IPS DF 6.9 (cell line): ENCODE measurements at regions not wholly inside any gene's neighbourhood (a gene's known extent, or its start where the extent isn't known, plus 50 kb on each side); places are given as distances from the start of the nearest gene placed in this dataset.

Experiments used
- DNase-seq: peaks from one replicate; pipeline ENCODE4 v3.0.0-alpha.2; 2013; ENCODE audit warnings: low read depth, low spot score
- H3K27ac ChIP-seq: one replicate; pipeline ENCODE4 v1.5.1; 2013; ENCODE audit warnings: low read length, control low read depth
- H3K27me3 ChIP-seq: 2 replicates; pipeline ENCODE4 v1.6.1; 2013; ENCODE audit warnings: mild to moderate bottlenecking, low read length; ENCODE audit not compliant: control insufficient read depth, insufficient read depth
- H3K36me3 ChIP-seq: 2 replicates; pipeline ENCODE4 v1.6.1; 2013; ENCODE audit warnings: low read length; ENCODE audit not compliant: control insufficient read depth, insufficient read depth
- H3K4me1 ChIP-seq: 2 replicates; pipeline ENCODE4 v1.6.1; 2013; ENCODE audit warnings: low read length; ENCODE audit not compliant: control insufficient read depth, insufficient read depth
- H3K4me3 ChIP-seq: 2 replicates; pipeline ENCODE4 v1.5.1; 2013; ENCODE audit warnings: mild to moderate bottlenecking, low read length
- H3K9me3 ChIP-seq: 2 replicates; pipeline ENCODE4 v1.6.1; 2013; ENCODE audit warnings: low read length, inconsistent platforms; ENCODE audit not compliant: control insufficient read depth, insufficient read depth
- WGBS: extraction: QIAGEN DNeasy Blood & Tissue Kit; methylation state at CpG from one replicate; pipeline ENCODE4 v1.1.7; 2013; ENCODE audit warnings: mixed read lengths, missing lambda C conversion rate; ENCODE audit not compliant: insufficient read length, insufficient coverage; 5-methylcytosine and 5-hydroxymethylcytosine counted together

- no peak overlapping the region for H3K27ac ChIP-seq
- no peak overlapping the region for H3K4me3 ChIP-seq
- H3K4me1 ChIP-seq, result peaks cover 4% of the 10 kb centered on the region; the same call in 1 of the 2 replicates
- H3K9me3 ChIP-seq, result no peaks in the 10 kb centered on the region
- H3K36me3 ChIP-seq, result no peaks in the 10 kb centered on the region
- WGBS, result no CpG with 5 or more reads among the region's 2 CpGs
- no peak for DNase-seq
- H3K27me3 ChIP-seq, result no peaks in the 10 kb centered on the region
These were observed 60.5 kb downstream of the NR2F2 start for GRCh38 chr15:96390986-96391385.

- Histone ChIP-seq H3K27ac (no peak overlapping the region), H3K9me3 (no peaks in the 10 kb centered on the region), H3K4me3 (no peak overlapping the region), H3K27me3 (no peaks in the 10 kb centered on the region), H3K4me1 (peaks cover 4% of the 10 kb centered on the region; the same call in 1 of the 2 replicates), H3K36me3 (no peaks in the 10 kb centered on the region)
- WGBS, result no CpG with 5 or more reads among the region's 10 CpGs
- no peak for DNase-seq
These were observed 62.1 kb downstream of the NR2F2 start for GRCh38 chr15:96392380-96393208.

GRCh38 chr15:96393209-96393513 is 62.7 kb downstream of the NR2F2 start:
- Histone ChIP-seq H3K27ac (no peak overlapping the region), H3K4me3 (no peak overlapping the region), H3K9me3 (no peaks in the 10 kb centered on the region), H3K36me3 (no peaks in the 10 kb centered on the region), H3K4me1 (peaks cover 4% of the 10 kb centered on the region; the same call in 1 of the 2 replicates), H3K27me3 (no peaks in the 10 kb centered on the region)
- no peak for DNase-seq
- no CpG with 5 or more reads among the region's 2 CpGs for WGBS

- no peaks in the 10 kb centered on the region for H3K36me3 ChIP-seq
- no CpG with 5 or more reads among the region's 3 CpGs for WGBS
- H3K9me3 ChIP-seq, result no peaks in the 10 kb centered on the region
- peaks cover 4% of the 10 kb centered on the region; the same call in 1 of the 2 replicates for H3K4me1 ChIP-seq
- H3K27ac ChIP-seq, result no peak overlapping the region
- peaks cover 2% of the 10 kb centered on the region for H3K27me3 ChIP-seq
- no peak overlapping the region for H3K4me3 ChIP-seq
- DNase-seq, result no peak
These were observed 65.2 kb downstream of the NR2F2 start for GRCh38 chr15:96395687-96396086.

GRCh38 chr15:96398776-96399175 is 68.3 kb downstream of the NR2F2 start:
- no peaks in the 10 kb centered on the region for H3K4me1 ChIP-seq
- DNase-seq, result no peak
- WGBS, result no CpG with 5 or more reads among the region's 1 CpG
- no peak overlapping the region for H3K27ac ChIP-seq
- no peaks in the 10 kb centered on the region for H3K9me3 ChIP-seq
- peaks cover 5% of the 10 kb centered on the region for H3K27me3 ChIP-seq
- no peaks in the 10 kb centered on the region for H3K36me3 ChIP-seq
- no peak overlapping the region for H3K4me3 ChIP-seq

GRCh38 chr15:96402403-96402802 is 71.9 kb downstream of the NR2F2 start:
- Histone ChIP-seq H3K4me1 (no peaks in the 10 kb centered on the region), H3K9me3 (no peaks in the 10 kb centered on the region), H3K4me3 (no peak overlapping the region), H3K27me3 (peaks cover 25% of the 10 kb centered on the region), H3K27ac (no peak overlapping the region), H3K36me3 (no peaks in the 10 kb centered on the region)
- WGBS, result no CpG with 5 or more reads among the region's 3 CpGs
- DNase-seq, result no peak

GRCh38 chr15:96403071-96403470 is 72.6 kb downstream of the NR2F2 start:
- Histone ChIP-seq H3K27me3 (peaks cover 31% of the 10 kb centered on the region), H3K36me3 (no peaks in the 10 kb centered on the region), H3K9me3 (no peaks in the 10 kb centered on the region), H3K27ac (no peak overlapping the region), H3K4me3 (no peak overlapping the region), H3K4me1 (no peaks in the 10 kb centered on the region)
- no peak for DNase-seq
- WGBS, result no CpG with 5 or more reads among the region's 1 CpG

- Histone ChIP-seq H3K4me3 (no peak overlapping the region), H3K4me1 (no peaks in the 10 kb centered on the region), H3K27me3 (peaks cover 39% of the 10 kb centered on the region), H3K27ac (no peak overlapping the region), H3K9me3 (no peaks in the 10 kb centered on the region), H3K36me3 (no peaks in the 10 kb centered on the region)
- DNase-seq, result no peak
- no CpG with 5 or more reads among the region's 1 CpG for WGBS
These were observed 73.4 kb downstream of the NR2F2 start for GRCh38 chr15:96403932-96404331.

GRCh38 chr15:96404560-96404959 is 74.1 kb downstream of the NR2F2 start:
- Histone ChIP-seq H3K9me3 (no peaks in the 10 kb centered on the region), H3K27ac (no peak overlapping the region), H3K4me3 (no peak overlapping the region), H3K36me3 (no peaks in the 10 kb centered on the region), H3K27me3 (peaks cover 44% of the 10 kb centered on the region), H3K4me1 (no peaks in the 10 kb centered on the region; the same call in 1 of the 2 replicates)
- DNase-seq, result no peak
- WGBS, result no CpG with 5 or more reads among the region's 2 CpGs

- Histone ChIP-seq H3K9me3 (no peaks in the 10 kb centered on the region), H3K4me3 (no peak overlapping the region), H3K36me3 (no peaks in the 10 kb centered on the region), H3K27me3 (peaks cover 61% of the 10 kb centered on the region), H3K27ac (no peak overlapping the region), H3K4me1 (no peaks in the 10 kb centered on the region; the same call in 1 of the 2 replicates)
- DNase-seq, result no peak
- WGBS, result no CpG with 5 or more reads among the region's 3 CpGs
These were observed 75.8 kb downstream of the NR2F2 start for GRCh38 chr15:96406291-96406690.

- no peak for DNase-seq
- no CpG with 5 or more reads among the region's 7 CpGs for WGBS
- H3K36me3 ChIP-seq, result no peaks in the 10 kb centered on the region
- no peak overlapping the region for H3K27ac ChIP-seq
- no peaks in the 10 kb centered on the region for H3K9me3 ChIP-seq
- no peak overlapping the region for H3K4me3 ChIP-seq
- no peaks in the 10 kb centered on the region; the same call in 1 of the 2 replicates for H3K4me1 ChIP-seq
- peaks cover 63% of the 10 kb centered on the region for H3K27me3 ChIP-seq
These were observed 76.2 kb downstream of the NR2F2 start for GRCh38 chr15:96406701-96407100.
